HFF-Myc (cell line): ENCODE measurements at regions not wholly inside any gene's neighbourhood (a gene's known extent, or its start where the extent isn't known, plus 50 kb on each side); places are given as distances from the start of the nearest gene placed in this dataset.

Source experiments
- DNase-seq: peaks from one replicate; pipeline ENCODE4 v3.0.0-alpha.2; 2011; ENCODE audit warnings: low read depth; ENCODE audit errors: extremely low read depth
- H3K4me3 ChIP-seq: replicated peaks from 2 replicates; pipeline ENCODE4 v1.5.1; 2011; ENCODE audit warnings: low read depth, mild to moderate bottlenecking, control low read depth, low read length
- TF ChIP-seq, protein P1 (sequence below): IDR thresholded peaks from 2 replicates; pipeline ENCODE4 v1.5.1; 2012; ENCODE audit warnings: mild to moderate bottlenecking, low read depth, low read length, control low read depth; ENCODE audit errors: missing control alignments

- DNase-seq = no peak
- no peak overlapping the region for H3K4me3 ChIP-seq
- TF ChIP-seq, protein P1, sequence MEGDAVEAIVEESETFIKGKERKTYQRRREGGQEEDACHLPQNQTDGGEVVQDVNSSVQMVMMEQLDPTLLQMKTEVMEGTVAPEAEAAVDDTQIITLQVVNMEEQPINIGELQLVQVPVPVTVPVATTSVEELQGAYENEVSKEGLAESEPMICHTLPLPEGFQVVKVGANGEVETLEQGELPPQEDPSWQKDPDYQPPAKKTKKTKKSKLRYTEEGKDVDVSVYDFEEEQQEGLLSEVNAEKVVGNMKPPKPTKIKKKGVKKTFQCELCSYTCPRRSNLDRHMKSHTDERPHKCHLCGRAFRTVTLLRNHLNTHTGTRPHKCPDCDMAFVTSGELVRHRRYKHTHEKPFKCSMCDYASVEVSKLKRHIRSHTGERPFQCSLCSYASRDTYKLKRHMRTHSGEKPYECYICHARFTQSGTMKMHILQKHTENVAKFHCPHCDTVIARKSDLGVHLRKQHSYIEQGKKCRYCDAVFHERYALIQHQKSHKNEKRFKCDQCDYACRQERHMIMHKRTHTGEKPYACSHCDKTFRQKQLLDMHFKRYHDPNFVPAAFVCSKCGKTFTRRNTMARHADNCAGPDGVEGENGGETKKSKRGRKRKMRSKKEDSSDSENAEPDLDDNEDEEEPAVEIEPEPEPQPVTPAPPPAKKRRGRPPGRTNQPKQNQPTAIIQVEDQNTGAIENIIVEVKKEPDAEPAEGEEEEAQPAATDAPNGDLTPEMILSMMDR = no peak
Observed at GRCh38 chr5:121719255-121719654, 132.4 kb upstream of the FTMT start.

DNA sequence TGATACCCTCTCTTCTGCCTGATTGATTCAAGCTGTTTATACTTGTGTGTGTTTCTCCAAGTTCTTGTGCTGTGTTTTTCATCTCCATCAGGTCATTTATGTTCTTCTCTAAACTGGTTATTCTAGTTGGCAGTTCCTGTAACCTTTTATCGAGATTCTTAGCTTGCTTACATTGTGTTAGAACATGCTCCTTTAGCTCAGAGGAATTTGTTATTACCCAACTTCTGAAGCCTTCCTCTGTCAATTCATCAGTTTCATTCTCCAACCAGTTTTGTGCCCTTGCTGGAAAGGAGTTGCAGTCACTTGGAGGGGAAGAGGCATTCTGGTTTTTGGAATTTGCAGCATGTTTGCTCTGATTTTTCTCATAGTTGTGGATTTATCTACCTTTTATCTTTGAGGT lies 126.2 kb upstream of the FTMT start:
- TF ChIP-seq, protein P1 = no peak
- no peak for DNase-seq
- H3K4me3 ChIP-seq = no peak overlapping the region

DNA sequence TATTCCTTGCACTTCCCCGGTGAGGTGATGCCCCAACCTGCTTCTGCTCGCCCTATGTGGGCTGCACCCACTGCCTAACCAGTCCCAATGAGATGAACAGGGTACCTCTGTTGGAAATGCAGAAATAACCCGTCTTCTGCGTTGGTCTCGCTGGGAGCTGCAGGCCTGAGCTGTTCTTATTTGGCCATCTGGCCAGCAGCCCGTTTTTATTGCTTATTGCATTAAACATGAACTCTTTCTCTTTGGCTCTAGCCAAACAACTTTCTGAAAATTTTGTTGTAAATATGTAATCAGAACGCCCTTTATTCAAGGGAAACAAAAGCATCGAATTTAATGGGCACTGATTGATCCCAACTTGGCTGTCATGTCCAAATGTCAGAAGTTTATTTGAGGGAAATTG lies 124.7 kb upstream of the FTMT start:
- DNase-seq = no peak
- H3K4me3 ChIP-seq = no peak overlapping the region
- TF ChIP-seq, protein P1 = no peak

DNA sequence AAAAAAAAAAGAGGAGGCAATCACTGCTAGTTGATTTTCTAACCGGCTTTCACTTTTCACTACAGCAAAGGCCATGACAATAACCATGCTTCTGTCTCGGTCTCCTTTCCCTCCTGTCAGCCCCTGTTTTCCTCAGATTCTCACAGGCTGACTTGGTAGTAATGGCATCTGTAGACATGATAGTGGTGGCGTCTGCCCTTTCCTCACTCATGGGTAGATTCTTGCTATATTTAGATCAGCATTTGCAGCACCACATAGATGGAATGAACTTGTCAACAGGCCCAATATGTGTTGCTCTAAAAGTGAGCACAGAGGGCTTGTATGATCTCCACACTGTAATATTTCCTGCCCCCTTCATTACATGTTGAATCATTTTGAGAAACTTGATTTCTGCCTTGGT lies 120.3 kb upstream of the FTMT start:
- TF ChIP-seq, protein P1 = no peak
- DNase-seq = no peak
- H3K4me3 ChIP-seq = no peak overlapping the region

GRCh38 chr5:121735618-121736017 lies 116.1 kb upstream of the FTMT start:
- DNase-seq = no peak
- no peak overlapping the region for H3K4me3 ChIP-seq
- TF ChIP-seq, protein P1 = no peak

DNA sequence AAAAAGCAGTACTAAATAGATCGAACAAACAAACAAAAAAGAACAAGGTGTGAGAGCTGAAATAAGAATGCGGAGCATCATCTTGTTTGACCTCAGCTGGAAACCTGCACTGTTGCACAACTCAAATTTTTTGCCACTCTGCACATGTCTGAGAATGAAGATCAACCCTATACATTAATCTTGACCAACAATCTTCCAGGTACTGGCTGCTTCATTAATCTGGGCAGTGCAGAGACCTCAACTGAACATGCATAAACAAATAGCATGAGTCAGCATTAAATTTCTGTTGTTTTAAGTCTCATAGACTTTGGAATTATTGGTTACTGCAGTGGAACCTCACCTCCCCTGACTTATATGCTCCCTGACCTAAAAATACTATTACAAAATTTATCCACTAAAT lies 114.6 kb upstream of the FTMT start:
- DNase-seq = no peak
- no peak overlapping the region for H3K4me3 ChIP-seq
- TF ChIP-seq, protein P1 = no peak

DNA sequence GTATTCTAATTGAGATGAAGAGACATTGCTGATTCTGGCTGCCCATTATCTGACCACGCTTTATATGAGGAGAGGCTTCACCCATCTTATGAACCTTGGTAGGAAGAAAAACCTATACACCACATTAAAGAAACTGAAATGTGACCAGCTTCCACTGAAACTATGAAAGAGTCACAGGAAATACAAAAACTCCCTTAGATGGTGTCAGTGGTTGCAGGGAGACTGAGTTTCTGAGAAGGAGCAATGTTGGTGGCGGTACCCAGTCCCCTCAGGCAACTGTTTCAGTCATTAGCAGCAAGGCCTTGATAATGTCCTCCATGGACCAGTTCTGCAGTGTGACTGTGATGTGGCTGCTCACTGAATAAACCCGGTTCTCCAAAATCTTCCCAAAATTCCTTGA lies 110.5 kb upstream of the FTMT start:
- no peak overlapping the region for H3K4me3 ChIP-seq
- TF ChIP-seq, protein P1 = no peak
- DNase-seq = no peak
